Lower leg skin (tissue), 3 donors: ENCODE measurements at regions not wholly inside any gene's neighbourhood (a gene's known extent, or its start where the extent isn't known, plus 50 kb on each side); places are given as distances from the start of the nearest gene placed in this dataset.
"Not testable (repeated sequence)": the region's sequence is repeated elsewhere in the genome, so short reads cannot be mapped to it uniquely, and the experiment has no call there.

ENCODE experiments used
- POLR2A ChIP-seq, 2 donors: fragments of 450-650 bp; IDR thresholded peaks; one replicate each; pipeline ENCODE4 v1.6.1; 2016 to 2017; ENCODE audit warnings: antibody characterized with exemption in 2 of 2, mild to moderate bottlenecking in 1 of 2, moderate library complexity in 1 of 2
- TF ChIP-seq, protein P1 (sequence below), 3 donors: fragments of 450-650 bp; IDR thresholded peaks; one replicate each; pipeline ENCODE4 v1.5.1; 2016; ENCODE audit warnings: antibody characterized with exemption in 3 of 3, mild to moderate bottlenecking in 3 of 3, moderate library complexity in 2 of 3

DNA sequence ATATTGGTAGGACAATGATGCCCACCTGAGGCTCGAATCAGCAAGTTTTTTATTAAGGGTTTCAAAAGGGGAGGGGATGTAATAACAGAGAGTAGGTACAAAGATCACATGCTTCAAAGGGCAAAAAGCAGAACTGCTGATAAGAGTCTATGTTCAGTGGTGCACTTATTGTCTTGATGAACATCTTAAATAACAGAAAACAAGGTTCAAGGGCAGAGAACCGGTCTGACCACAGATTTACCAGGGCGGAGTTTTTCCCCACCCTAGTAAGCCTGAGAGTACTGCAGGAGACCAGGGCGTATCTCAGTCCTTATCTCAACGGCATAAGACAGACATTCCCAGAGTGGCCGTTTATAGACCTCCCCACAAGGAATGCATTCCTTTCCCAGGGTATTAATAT lies 639.7 kb downstream of the HTR1B start:
- TF ChIP-seq, protein P1, sequence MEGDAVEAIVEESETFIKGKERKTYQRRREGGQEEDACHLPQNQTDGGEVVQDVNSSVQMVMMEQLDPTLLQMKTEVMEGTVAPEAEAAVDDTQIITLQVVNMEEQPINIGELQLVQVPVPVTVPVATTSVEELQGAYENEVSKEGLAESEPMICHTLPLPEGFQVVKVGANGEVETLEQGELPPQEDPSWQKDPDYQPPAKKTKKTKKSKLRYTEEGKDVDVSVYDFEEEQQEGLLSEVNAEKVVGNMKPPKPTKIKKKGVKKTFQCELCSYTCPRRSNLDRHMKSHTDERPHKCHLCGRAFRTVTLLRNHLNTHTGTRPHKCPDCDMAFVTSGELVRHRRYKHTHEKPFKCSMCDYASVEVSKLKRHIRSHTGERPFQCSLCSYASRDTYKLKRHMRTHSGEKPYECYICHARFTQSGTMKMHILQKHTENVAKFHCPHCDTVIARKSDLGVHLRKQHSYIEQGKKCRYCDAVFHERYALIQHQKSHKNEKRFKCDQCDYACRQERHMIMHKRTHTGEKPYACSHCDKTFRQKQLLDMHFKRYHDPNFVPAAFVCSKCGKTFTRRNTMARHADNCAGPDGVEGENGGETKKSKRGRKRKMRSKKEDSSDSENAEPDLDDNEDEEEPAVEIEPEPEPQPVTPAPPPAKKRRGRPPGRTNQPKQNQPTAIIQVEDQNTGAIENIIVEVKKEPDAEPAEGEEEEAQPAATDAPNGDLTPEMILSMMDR (IDR thresholded peaks at IDR 0.05): not testable (repeated sequence)
- not testable (repeated sequence) for TF ChIP-seq POLR2A (IDR thresholded peaks at IDR 0.05)
